ENCODE measurements at regions not wholly inside any gene's neighbourhood (a gene's known extent, or its start where the extent isn't known, plus 50 kb on each side); places are given as distances from the start of the nearest gene placed in this dataset.

DNA sequence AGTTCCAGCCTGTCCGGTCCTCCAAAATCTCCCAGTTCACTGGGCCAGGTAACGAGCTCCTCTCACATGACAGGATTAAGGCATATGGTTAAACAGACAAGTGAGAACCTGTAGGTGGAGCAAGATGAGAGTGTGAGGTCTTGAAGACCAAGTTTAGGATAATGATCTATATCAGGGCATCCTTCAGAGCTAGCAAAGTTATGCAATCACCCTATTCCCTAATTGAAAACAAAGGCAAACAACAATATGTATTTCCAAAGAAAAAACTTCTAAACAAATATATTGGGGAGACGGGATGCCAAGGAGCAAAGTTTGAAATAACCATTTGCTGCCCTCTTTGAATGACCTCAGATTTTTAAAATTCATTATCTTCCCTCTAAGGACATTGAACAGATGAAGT lies 571.2 kb downstream of the BCL11B start:
- TF ChIP-seq, protein P1, sequence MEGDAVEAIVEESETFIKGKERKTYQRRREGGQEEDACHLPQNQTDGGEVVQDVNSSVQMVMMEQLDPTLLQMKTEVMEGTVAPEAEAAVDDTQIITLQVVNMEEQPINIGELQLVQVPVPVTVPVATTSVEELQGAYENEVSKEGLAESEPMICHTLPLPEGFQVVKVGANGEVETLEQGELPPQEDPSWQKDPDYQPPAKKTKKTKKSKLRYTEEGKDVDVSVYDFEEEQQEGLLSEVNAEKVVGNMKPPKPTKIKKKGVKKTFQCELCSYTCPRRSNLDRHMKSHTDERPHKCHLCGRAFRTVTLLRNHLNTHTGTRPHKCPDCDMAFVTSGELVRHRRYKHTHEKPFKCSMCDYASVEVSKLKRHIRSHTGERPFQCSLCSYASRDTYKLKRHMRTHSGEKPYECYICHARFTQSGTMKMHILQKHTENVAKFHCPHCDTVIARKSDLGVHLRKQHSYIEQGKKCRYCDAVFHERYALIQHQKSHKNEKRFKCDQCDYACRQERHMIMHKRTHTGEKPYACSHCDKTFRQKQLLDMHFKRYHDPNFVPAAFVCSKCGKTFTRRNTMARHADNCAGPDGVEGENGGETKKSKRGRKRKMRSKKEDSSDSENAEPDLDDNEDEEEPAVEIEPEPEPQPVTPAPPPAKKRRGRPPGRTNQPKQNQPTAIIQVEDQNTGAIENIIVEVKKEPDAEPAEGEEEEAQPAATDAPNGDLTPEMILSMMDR (conservative IDR thresholded peaks at IDR 0.05 in 1 of 2, IDR thresholded peaks at IDR 0.05 in 1 of 2; ENCODE audit: extremely low read depth in 1 of 2, insufficient read depth in 1 of 2, low read depth in 1 of 2, low read length in 2 of 2), result no peak
- no peak for TF ChIP-seq EZH2 (IDR thresholded peaks at IDR 0.05; ENCODE audit: borderline replicate concordance, low read length)

Data from mammary epithelial cell (primary cell).